ENCODE measurements at regions not wholly inside any gene's neighbourhood (a gene's known extent, or its start where the extent isn't known, plus 50 kb on each side); places are given as distances from the start of the nearest gene placed in this dataset.

DNA sequence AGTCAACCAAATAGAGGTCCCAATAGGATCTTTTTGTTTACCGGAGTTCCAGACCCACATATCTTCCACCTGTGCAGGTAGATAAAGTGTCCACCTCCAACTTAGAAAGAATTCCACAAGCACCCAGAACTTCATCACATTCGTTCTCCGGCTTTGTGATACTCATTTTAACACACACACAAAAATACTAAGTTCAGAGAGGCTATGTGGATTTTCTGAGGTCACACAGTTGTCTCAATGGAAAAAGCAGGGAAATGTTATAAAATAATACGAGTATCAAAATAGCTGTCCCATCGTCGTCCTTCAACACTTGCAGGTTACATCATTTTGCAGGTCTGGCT, 137.5 kb downstream of the TMCO5A start:
- peak overlapping the region; percentile 63 for H3K4me3 ChIP-seq (ENCODE audit: low read depth, low read length)
- TF ChIP-seq, protein P1, sequence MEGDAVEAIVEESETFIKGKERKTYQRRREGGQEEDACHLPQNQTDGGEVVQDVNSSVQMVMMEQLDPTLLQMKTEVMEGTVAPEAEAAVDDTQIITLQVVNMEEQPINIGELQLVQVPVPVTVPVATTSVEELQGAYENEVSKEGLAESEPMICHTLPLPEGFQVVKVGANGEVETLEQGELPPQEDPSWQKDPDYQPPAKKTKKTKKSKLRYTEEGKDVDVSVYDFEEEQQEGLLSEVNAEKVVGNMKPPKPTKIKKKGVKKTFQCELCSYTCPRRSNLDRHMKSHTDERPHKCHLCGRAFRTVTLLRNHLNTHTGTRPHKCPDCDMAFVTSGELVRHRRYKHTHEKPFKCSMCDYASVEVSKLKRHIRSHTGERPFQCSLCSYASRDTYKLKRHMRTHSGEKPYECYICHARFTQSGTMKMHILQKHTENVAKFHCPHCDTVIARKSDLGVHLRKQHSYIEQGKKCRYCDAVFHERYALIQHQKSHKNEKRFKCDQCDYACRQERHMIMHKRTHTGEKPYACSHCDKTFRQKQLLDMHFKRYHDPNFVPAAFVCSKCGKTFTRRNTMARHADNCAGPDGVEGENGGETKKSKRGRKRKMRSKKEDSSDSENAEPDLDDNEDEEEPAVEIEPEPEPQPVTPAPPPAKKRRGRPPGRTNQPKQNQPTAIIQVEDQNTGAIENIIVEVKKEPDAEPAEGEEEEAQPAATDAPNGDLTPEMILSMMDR (IDR thresholded peaks at IDR 0.05; ENCODE audit: insufficient read depth, low read depth, low read length, missing control alignments), result no peak
- DNase-seq (ENCODE audit: low read depth), result no peak

DNA sequence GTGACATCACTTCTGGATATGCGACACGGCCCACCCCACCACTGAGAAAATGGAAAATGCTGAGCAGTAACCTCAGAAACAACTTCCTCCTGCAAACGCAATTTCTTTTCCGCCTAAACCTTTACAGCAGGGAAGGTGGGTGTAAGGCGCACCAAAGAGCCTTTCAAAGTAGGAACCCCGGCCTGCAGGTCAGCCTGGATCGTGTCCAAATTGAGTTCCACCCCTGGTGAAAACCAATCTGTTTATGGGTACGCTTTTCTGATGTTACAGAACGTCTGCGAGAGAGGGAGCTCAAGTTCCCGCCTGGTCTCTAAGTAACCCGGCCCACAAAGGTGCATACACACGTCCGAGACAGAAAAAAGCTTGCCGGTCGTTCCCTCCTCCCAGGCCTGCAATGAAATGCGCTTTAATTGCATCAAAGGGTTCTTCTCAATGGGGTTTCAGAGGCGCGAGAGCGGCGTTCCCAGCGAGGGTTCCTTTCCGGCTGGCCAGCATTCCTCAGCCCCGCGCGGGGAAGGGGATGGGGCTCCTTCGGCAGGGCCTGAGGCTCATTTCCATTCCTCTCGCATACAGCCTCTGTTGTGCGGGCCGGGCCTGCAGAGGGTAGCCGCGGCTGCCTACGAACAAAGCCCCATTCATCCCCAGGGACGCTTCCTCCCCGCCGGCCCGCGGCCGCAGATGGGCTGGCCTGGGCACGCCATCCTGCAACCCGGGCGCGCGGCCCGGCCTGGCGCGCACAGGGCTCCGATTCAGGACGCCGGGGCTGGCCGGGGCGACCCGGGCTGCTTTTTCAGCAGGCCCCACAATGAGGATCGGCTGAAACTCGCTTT, 138.1 kb downstream of the TMCO5A start:
- TF ChIP-seq, protein P1 (IDR thresholded peaks at IDR 0.05; ENCODE audit: insufficient read depth, low read depth, low read length, missing control alignments), result peak; percentile 18
- H3K4me3 ChIP-seq (ENCODE audit: low read depth, low read length), result peak overlapping the region; percentile 63
- DNase-seq (ENCODE audit: low read depth), result peak; percentile 80

DNA sequence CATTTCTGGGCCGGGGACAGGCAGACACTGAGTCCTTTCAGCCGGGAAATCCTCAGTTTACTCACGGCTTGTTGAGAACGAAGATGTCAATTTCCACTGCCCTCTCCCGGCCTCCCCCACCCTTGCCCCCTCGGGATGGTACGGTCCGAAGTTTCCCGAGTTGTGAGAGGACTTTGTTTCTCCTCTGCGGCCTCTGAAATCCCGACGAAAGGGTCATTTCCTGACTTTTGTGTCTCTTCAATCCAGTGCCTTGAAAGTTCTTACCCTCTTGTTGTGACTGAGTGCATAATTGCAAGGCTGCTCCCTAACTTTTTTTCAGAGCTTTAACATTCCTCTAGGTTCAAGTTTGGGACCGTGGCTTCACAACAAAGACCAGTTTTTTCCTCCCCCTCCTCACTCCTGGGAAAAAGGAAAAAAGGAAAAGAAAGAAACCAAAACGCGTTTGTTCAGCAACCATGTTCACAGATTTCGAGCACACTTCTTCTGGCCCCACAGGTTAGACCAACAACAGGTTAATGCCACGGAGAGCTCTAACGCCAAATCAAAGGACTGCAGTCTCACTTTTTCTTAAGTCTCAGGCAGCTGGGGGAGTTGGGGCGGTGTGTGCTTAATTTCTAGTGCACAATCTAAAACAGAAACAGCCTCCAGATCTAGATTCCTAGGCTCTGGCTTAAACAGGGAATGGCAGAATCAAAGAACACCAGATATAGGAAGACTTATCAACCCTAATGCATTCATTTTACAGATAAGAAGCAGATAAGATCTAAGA, 138.9 kb downstream of the TMCO5A start:
- TF ChIP-seq, protein P1 (IDR thresholded peaks at IDR 0.05; ENCODE audit: insufficient read depth, low read depth, low read length, missing control alignments), result no peak
- peak overlapping the region; percentile 63 for H3K4me3 ChIP-seq (ENCODE audit: low read depth, low read length)
- no peak for DNase-seq (ENCODE audit: low read depth)

DNA sequence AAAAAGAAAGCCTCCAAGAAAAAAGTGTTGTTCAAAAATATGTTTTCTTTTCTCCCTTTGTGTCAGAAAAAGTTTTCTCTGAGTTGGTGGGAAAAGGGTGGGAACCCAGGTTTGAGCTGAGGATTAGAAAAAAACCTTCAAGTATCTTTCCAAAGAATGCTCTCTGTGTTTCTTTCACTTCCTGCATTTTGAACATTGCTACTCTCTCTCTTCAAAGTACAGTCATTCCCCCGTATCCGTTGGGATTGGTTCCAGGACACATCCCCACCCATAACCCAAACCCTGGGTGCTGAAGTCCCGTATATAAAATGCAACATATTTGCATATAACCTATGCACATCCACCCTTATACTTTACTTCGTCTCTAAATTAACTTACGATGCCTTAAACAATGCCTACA, 139.6 kb downstream of the TMCO5A start:
- TF ChIP-seq, protein P1 (IDR thresholded peaks at IDR 0.05; ENCODE audit: insufficient read depth, low read depth, low read length, missing control alignments), result no peak
- no peak overlapping the region for H3K4me3 ChIP-seq (ENCODE audit: low read depth, low read length)

DNA sequence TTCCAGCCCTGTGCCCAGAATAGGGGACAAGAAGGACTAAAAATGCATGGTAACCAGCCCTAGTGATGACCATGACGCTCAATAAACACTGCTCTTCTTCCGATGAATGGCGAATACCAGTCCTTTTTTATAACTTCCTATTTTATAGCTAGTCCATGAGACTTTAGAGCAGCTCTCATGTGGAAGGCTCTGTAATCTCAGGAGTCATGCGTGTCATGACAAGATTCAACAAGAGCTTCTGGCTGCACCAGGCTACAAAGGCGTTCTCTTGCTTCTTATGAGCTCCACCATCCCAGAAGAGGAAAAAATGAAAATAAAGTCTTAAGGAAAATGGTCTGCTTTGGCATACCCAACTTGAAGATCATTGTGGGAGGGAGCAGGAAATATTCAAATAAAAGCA, 141.0 kb downstream of the TMCO5A start:
- H3K4me3 ChIP-seq (ENCODE audit: low read depth, low read length), result no peak overlapping the region
- TF ChIP-seq, protein P1 (IDR thresholded peaks at IDR 0.05; ENCODE audit: insufficient read depth, low read depth, low read length, missing control alignments), result no peak
- no peak for DNase-seq (ENCODE audit: low read depth)

More for the DNA sequence above, 139.6 kb downstream of the TMCO5A start:
- DNase-seq (ENCODE audit: low read depth), result no peak

DNA sequence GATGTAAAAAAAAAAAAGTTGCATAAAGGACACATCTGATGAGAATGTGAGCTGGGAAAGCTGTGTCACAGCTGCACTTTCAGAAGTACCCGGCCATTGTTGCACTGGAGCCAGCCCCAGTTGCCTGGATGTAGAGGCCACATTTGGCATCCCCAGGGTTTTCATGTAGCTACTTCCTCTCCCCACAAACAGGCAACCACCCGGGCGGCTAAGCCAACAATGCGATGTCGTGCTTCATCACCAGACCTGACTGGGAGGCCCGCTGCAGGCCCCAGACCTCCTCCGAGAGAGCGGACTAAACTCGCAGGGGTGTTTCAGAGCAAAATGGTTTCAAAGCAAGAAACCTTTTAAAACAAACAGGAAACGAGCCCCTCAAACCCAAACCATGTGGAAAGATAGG, 142.3 kb downstream of the TMCO5A start:
- H3K4me3 ChIP-seq (ENCODE audit: low read depth, low read length), result no peak overlapping the region
- DNase-seq (ENCODE audit: low read depth), result peak; percentile 64
- TF ChIP-seq, protein P1 (IDR thresholded peaks at IDR 0.05; ENCODE audit: insufficient read depth, low read depth, low read length, missing control alignments), result no peak

All from GM12865 (cell line).